WERI-Rb-1 (cell line): ENCODE measurements at regions not wholly inside any gene's neighbourhood (a gene's known extent, or its start where the extent isn't known, plus 50 kb on each side); places are given as distances from the start of the nearest gene placed in this dataset.

Experiments
- DNase-seq: peaks from one replicate; pipeline ENCODE4 v3.0.0-alpha.2; 2020
- H3K27ac ChIP-seq: fragments of 250-450 bp; sonication (Bioruptor Pico); 2 replicates; pipeline ENCODE4 v1.5.1; 2020; ENCODE audit warnings: mild to moderate bottlenecking, moderate library complexity
- H3K27me3 ChIP-seq: fragments of 250-450 bp; sonication (Bioruptor Pico); 2 replicates; pipeline ENCODE4 v1.5.1; 2021; ENCODE audit warnings: mild to moderate bottlenecking, low read depth, moderate library complexity; ENCODE audit not compliant: insufficient read depth, severe bottlenecking
- H3K36me3 ChIP-seq: fragments of 250-450 bp; sonication (Bioruptor Pico); 2 replicates; pipeline ENCODE4 v1.5.1; 2020; ENCODE audit warnings: mild to moderate bottlenecking, moderate library complexity
- H3K4me3 ChIP-seq: 2 replicates; pipeline ENCODE4 v1.5.1; 2011; ENCODE audit warnings: low read depth, mild to moderate bottlenecking, control low read depth, low read length
- H3K9me3 ChIP-seq: fragments of 250-450 bp; sonication (Bioruptor Pico); 2 replicates; pipeline ENCODE4 v1.5.1; 2021; ENCODE audit warnings: mild to moderate bottlenecking, moderate library complexity; ENCODE audit not compliant: severe bottlenecking
- CTCF ChIP-seq: IDR thresholded peaks from 2 replicates; pipeline ENCODE4 v1.5.1; 2011; ENCODE audit warnings: low read depth, mild to moderate bottlenecking, control low read depth, inconsistent platforms, low read length

GRCh38 chr11:116537709-116538108 lies 235.1 kb downstream of the BUD13 start:
- H3K27ac ChIP-seq = 0 out of 2 replicates have a peak overlapping the region, but pooled peaks have one; percentile 2
- no peaks in the 10 kb centered on the region for H3K36me3 ChIP-seq
- no peak for TF ChIP-seq CTCF
- DNase-seq = no peak
- H3K9me3 ChIP-seq = no peaks in the 10 kb centered on the region
- no peak overlapping the region for H3K4me3 ChIP-seq
- no peaks in the 10 kb centered on the region for H3K27me3 ChIP-seq

GRCh38 chr11:116537121-116537520 lies 235.7 kb downstream of the BUD13 start:
- Histone ChIP-seq H3K4me3 (no peak overlapping the region), H3K27ac (no peak overlapping the region; the same call in 1 of the 2 replicates), H3K27me3 (no peaks in the 10 kb centered on the region), H3K9me3 (no peaks in the 10 kb centered on the region), H3K36me3 (no peaks in the 10 kb centered on the region)
- DNase-seq = no peak
- TF ChIP-seq CTCF = no peak

DNA sequence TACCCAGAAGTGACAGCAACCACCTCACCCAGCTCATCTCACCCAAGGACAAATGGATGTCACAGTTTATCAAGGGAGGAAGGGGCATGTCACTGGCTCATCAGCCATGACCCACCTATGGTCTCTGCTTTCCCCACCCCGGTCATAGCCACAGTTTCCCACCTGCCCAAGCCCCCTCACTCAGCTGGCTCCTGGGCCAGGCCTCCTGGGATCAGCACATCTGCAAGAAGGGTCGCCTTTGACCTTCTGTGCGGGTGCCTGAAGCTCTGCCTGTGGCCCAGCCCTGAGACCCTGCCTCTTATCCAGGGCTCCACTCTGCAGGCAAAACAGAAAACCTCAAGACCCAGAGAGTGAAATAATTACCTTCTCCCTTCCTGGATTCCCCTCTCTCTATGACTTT lies 236.4 kb downstream of the BUD13 start:
- Histone ChIP-seq H3K27ac (peak overlapping the region; percentile 74), H3K36me3 (no peaks in the 10 kb centered on the region), H3K27me3 (no peaks in the 10 kb centered on the region), H3K9me3 (no peaks in the 10 kb centered on the region), H3K4me3 (no peak overlapping the region)
- TF ChIP-seq CTCF = no peak
- no peak for DNase-seq

- peak; percentile 48 for TF ChIP-seq CTCF
- Histone ChIP-seq H3K27ac (peak overlapping the region; percentile 74), H3K36me3 (no peaks in the 10 kb centered on the region), H3K27me3 (no peaks in the 10 kb centered on the region), H3K9me3 (no peaks in the 10 kb centered on the region), H3K4me3 (no peak overlapping the region)
- DNase-seq = peak; percentile 83
Measured at GRCh38 chr11:116535994-116536393, 236.8 kb downstream of the BUD13 start.

- no peak for DNase-seq
- Histone ChIP-seq H3K9me3 (no peaks in the 10 kb centered on the region), H3K27me3 (no peaks in the 10 kb centered on the region), H3K36me3 (no peaks in the 10 kb centered on the region), H3K4me3 (no peak overlapping the region), H3K27ac (no peak overlapping the region; the same call in 1 of the 2 replicates)
- no peak for TF ChIP-seq CTCF
Measured at GRCh38 chr11:116535120-116535519, 237.7 kb downstream of the BUD13 start.

GRCh38 chr11:116534270-116534975 lies 238.4 kb downstream of the BUD13 start:
- no peak for TF ChIP-seq CTCF
- H3K27me3 ChIP-seq = no peaks in the 10 kb centered on the region

More at GRCh38 chr11:116534270-116534975, 238.4 kb downstream of the BUD13 start:
- H3K4me3 ChIP-seq = no peak overlapping the region
- no peaks in the 10 kb centered on the region for H3K36me3 ChIP-seq
- no peak for DNase-seq
- no peaks in the 10 kb centered on the region for H3K9me3 ChIP-seq
- no peak overlapping the region for H3K27ac ChIP-seq
